ENCODE measurements at regions not wholly inside any gene's neighbourhood (a gene's known extent, or its start where the extent isn't known, plus 50 kb on each side); places are given as distances from the start of the nearest gene placed in this dataset.

DNA sequence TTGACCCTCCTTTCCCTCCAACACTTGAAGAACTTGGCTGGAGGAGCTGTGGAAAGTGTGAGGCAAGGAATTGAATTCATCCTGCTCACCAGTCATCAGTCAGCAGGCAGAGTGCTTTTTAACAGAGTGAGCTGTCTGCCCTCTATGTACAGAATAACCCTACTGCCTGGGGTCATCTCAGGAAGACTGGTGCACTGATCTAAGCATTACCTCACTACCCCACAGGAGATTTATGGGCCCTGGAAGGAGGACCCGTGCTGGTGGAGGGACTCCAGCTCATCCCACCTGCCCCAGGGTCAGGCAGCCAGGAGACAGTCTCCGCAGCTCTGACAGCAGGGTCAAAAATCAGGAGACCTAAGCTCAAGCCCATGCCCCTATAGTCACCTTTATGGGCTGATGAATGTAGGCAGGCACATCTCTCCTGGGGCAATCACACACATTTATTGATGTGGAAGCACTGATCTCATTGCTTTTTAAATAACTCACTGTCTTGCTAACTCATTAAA, 270.8 kb upstream of the SESN3 start:
- H2BK12ac ChIP-seq (ENCODE audit: low read depth, low read length) = no peak overlapping the region
- no peaks in the 10 kb centered on the region for H3K9me3 ChIP-seq (ENCODE audit: insufficient read depth in 2 of 2, low read depth in 1 of 2, low read length in 1 of 2)
- no peak overlapping the region for H3K14ac ChIP-seq (ENCODE audit: insufficient read length)
- ChIA-PET POLR2A (ENCODE audit: partially characterized antibody) (no interaction called here), CTCF (ENCODE audit: partially characterized antibody) (interaction anchor here (0.9 to 3.6 kb wide), 6 partner anchors 10 to 348 kb away, joined by 3 to 13 read pairs (median 4); no protein-coding TSS in a partner anchor)
- peaks cover 4 to 13% (median 5%) of the 10 kb centered on the region in 4 experiments; a peak in 6 of 7 replicates for H3K4me1 ChIP-seq (replicated peaks in 1 of 4; ENCODE audit: control insufficient read depth in 3 of 4, insufficient read depth in 4 of 4, low read length in 3 of 4)
- no peak overlapping the region for H2BK15ac ChIP-seq (ENCODE audit: low read length)
- no peak overlapping the region for H3K4me2 ChIP-seq (ENCODE audit: insufficient read depth in 1 of 2, low read depth in 2 of 2, low read length in 2 of 2)
- no peak overlapping the region for H2BK5ac ChIP-seq (ENCODE audit: low read depth, low read length)
- no peak overlapping the region for H3K23ac ChIP-seq (ENCODE audit: insufficient read length)
- DNase-seq (ENCODE audit: low read depth in 1 of 2, low spot score in 2 of 2) (no peak), FAIRE-seq (no peak)
- H2BK120ac ChIP-seq (replicated peaks; ENCODE audit: low read depth, low read length) = no peak overlapping the region
- H3K56ac ChIP-seq (replicated peaks; ENCODE audit: insufficient read length, low read depth, low read length) = no peak overlapping the region
- no peak overlapping the region for H3K9ac ChIP-seq (replicated peaks in 1 of 4; ENCODE audit: extremely low read depth in 1 of 4, low read depth in 3 of 4, low read length in 3 of 4)
- no peak overlapping the region for H3K18ac ChIP-seq (ENCODE audit: extremely low read depth, low read length)
- H3K4ac ChIP-seq (replicated peaks; ENCODE audit: insufficient read length, low read depth, low read length) = no peak overlapping the region
- no peak overlapping the region for H4K5ac ChIP-seq (ENCODE audit: insufficient read length, low read depth, low read length)
- H4K8ac ChIP-seq (ENCODE audit: extremely low read depth, insufficient read depth, low read length) = no peak overlapping the region
- no peak overlapping the region for H2BK20ac ChIP-seq (ENCODE audit: low read length)
- H2AK5ac ChIP-seq (ENCODE audit: low read depth, low read length) = no peak overlapping the region
- H3K27ac ChIP-seq (ENCODE audit: low read depth, low read length) = no peak overlapping the region
- peaks cover under 1% of the 10 kb centered on the region; the same call in 1 of the 2 replicates for H3K23me2 ChIP-seq (ENCODE audit: low read depth, low read length)
- 92% methylated on average over 2 of the region's 2 CpGs; no CpG with 5 or more reads in 1 of the 2 experiments for WGBS, 2 experiments (ENCODE audit: extremely low coverage in 1 of 2, insufficient coverage in 1 of 2, insufficient read length in 1 of 2, insufficient replicate concordance in 2 of 2, low coverage in 1 of 2, low lambda C conversion rate in 2 of 2, missing lambda C conversion rate in 1 of 2)
- H3K36me3 ChIP-seq (ENCODE audit: control insufficient read depth in 2 of 4, insufficient read depth in 4 of 4, low read length in 3 of 4) = no peaks in the 10 kb centered on the region
- H3K27me3 ChIP-seq (replicated peaks in 1 of 4; ENCODE audit: control insufficient read depth in 3 of 4, extremely low read depth in 1 of 4, insufficient read depth in 3 of 4, low read length in 3 of 4) = no peaks in the 10 kb centered on the region
- no peak overlapping the region for H4K91ac ChIP-seq (replicated peaks; ENCODE audit: insufficient read length, low read length)
- H4K20me1 ChIP-seq (replicated peaks in 1 of 2; ENCODE audit: control insufficient read depth in 1 of 2, insufficient read depth in 2 of 2, low read length in 2 of 2) = no peaks in the 10 kb centered on the region
- H3K79me2 ChIP-seq (ENCODE audit: control insufficient read depth in 1 of 2, insufficient read depth in 2 of 2, low read length in 2 of 2) = no peaks in the 10 kb centered on the region
- H3K79me1 ChIP-seq (ENCODE audit: low read depth, low read length) = no peaks in the 10 kb centered on the region
- no peak overlapping the region for H3K4me3 ChIP-seq (ENCODE audit: extremely low read depth in 1 of 4, insufficient read depth in 2 of 4, low read depth in 3 of 4, low read length in 4 of 4)
- H2AFZ ChIP-seq (ENCODE audit: low read length) = no peak overlapping the region
- no peak for TF ChIP-seq POU5F1 (IDR thresholded peaks at IDR 0.05; ENCODE audit: low read depth, low read length)
- TF ChIP-seq TEAD4 (IDR thresholded peaks at IDR 0.05; ENCODE audit: low read depth, low read length) = no peak
- TF ChIP-seq, protein P1, sequence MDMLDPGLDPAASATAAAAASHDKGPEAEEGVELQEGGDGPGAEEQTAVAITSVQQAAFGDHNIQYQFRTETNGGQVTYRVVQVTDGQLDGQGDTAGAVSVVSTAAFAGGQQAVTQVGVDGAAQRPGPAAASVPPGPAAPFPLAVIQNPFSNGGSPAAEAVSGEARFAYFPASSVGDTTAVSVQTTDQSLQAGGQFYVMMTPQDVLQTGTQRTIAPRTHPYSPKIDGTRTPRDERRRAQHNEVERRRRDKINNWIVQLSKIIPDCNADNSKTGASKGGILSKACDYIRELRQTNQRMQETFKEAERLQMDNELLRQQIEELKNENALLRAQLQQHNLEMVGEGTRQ (IDR thresholded peaks at IDR 0.05; ENCODE audit: low read length) = no peak
- no peak for TF ChIP-seq NRF1 (IDR thresholded peaks at IDR 0.05; ENCODE audit: low read depth, low read length)
- TF ChIP-seq JUND (IDR thresholded peaks at IDR 0.05; ENCODE audit: low read length) = no peak
- TF ChIP-seq SP4 (IDR thresholded peaks at IDR 0.05; ENCODE audit: low read length) = no peak
- no peak for TF ChIP-seq E2F6 (IDR thresholded peaks at IDR 0.05)
- no peak for TF ChIP-seq FOSL1 (IDR thresholded peaks at IDR 0.05; ENCODE audit: insufficient read depth, low read depth, low read length)
- no peak for TF ChIP-seq SRF (IDR thresholded peaks at IDR 0.05; ENCODE audit: low read depth, low read length)
- no peak for TF ChIP-seq RBBP5 (IDR thresholded peaks at IDR 0.05; ENCODE audit: borderline replicate concordance, low read depth, low read length)
- TF ChIP-seq BCL11A (IDR thresholded peaks at IDR 0.05; ENCODE audit: low read depth in 2 of 2, low read length in 2 of 2) = no peak
- TF ChIP-seq HDAC6 (IDR thresholded peaks at IDR 0.05; ENCODE audit: low read depth, low read length) = no peak
- no peak for TF ChIP-seq SP2 (IDR thresholded peaks at IDR 0.05; ENCODE audit: low read length)
- TF ChIP-seq RXRA (IDR thresholded peaks at IDR 0.05; ENCODE audit: insufficient read depth, low read depth, low read length) = no peak
